GM21360 (cell line): ENCODE measurements at regions not wholly inside any gene's neighbourhood (a gene's known extent, or its start where the extent isn't known, plus 50 kb on each side); places are given as distances from the start of the nearest gene placed in this dataset.
"Not testable (repeated sequence)": the region's sequence is repeated elsewhere in the genome, so short reads cannot be mapped to it uniquely, and the experiment has no call there.

Source experiments
- ATAC-seq: cut with Tn5 transposase; IDR thresholded peaks from one replicate; pipeline ENCODE4 v1.9.1; 2021; ENCODE audit warnings: mild to moderate bottlenecking, moderate library complexity; ENCODE audit not compliant: unreplicated experiment

- ATAC-seq = no peak
These were observed 1013.4 kb downstream of the REEP3 start for GRCh38 chr10:64534616-64535015.

- ATAC-seq = no peak
These were observed 1014.1 kb downstream of the REEP3 start for GRCh38 chr10:64535131-64535867.

GRCh38 chr10:64537112-64537511 is 1015.9 kb downstream of the REEP3 start:
- no peak for ATAC-seq

GRCh38 chr10:64537928-64538327 is 1016.7 kb downstream of the REEP3 start:
- no peak for ATAC-seq

GRCh38 chr10:64546073-64546472 is 1024.9 kb downstream of the REEP3 start:
- no peak for ATAC-seq

- ATAC-seq = no peak
These were observed 1026.0 kb downstream of the REEP3 start for GRCh38 chr10:64547168-64547567.

- ATAC-seq = no peak
These were observed 1034.5 kb downstream of the REEP3 start for GRCh38 chr10:64555666-64556065.

- ATAC-seq = no peak
These were observed 1037.1 kb downstream of the REEP3 start for GRCh38 chr10:64558094-64558835.

GRCh38 chr10:64571056-64571455 is 1049.9 kb downstream of the REEP3 start:
- ATAC-seq = no peak

- ATAC-seq = no peak
These were observed 1052.6 kb downstream of the REEP3 start for GRCh38 chr10:64573623-64574325.

GRCh38 chr10:64574371-64574770 is 1053.2 kb downstream of the REEP3 start:
- ATAC-seq = no peak

- no peak for ATAC-seq
These were observed 1055.3 kb downstream of the REEP3 start for GRCh38 chr10:64576497-64576896.

- not testable (repeated sequence) for ATAC-seq
These were observed 1057.6 kb downstream of the REEP3 start for GRCh38 chr10:64578757-64579156.

- ATAC-seq = no peak
These were observed 1065.8 kb downstream of the REEP3 start for GRCh38 chr10:64586934-64587503.

GRCh38 chr10:64594072-64594471 is 1072.9 kb downstream of the REEP3 start:
- no peak for ATAC-seq

- no peak for ATAC-seq
These were observed 1077.4 kb downstream of the REEP3 start for GRCh38 chr10:64598600-64598999.

GRCh38 chr10:64601298-64601697 is 1080.1 kb downstream of the REEP3 start:
- no peak for ATAC-seq

- ATAC-seq = no peak
These were observed 1095.9 kb downstream of the REEP3 start for GRCh38 chr10:64617085-64617484.

- ATAC-seq = no peak
These were observed 1097.9 kb downstream of the REEP3 start for GRCh38 chr10:64619102-64619501.

GRCh38 chr10:64626924-64627323 is 1105.7 kb downstream of the REEP3 start:
- no peak for ATAC-seq

- ATAC-seq = no peak
These were observed 1109.3 kb downstream of the REEP3 start for GRCh38 chr10:64630534-64630933.
